Adipocyte (in vitro differentiated cells): ENCODE measurements at regions not wholly inside any gene's neighbourhood (a gene's known extent, or its start where the extent isn't known, plus 50 kb on each side); places are given as distances from the start of the nearest gene placed in this dataset.
A peak's percentile ranks its signal among the peaks of the same experiment; 100 is the strongest.
"Not testable (repeated sequence)": the region's sequence is repeated elsewhere in the genome, so short reads cannot be mapped to it uniquely, and the experiment has no call there.

Source experiments
- DNase-seq: peaks from one replicate; pipeline ENCODE4 v3.0.0-alpha.2; 2015; ENCODE audit warnings: low read depth
- H3K27me3 ChIP-seq: replicated peaks from 2 replicates; pipeline ENCODE4 v1.7.0; 2013; ENCODE audit warnings: mild to moderate bottlenecking, low read length, moderate library complexity; ENCODE audit not compliant: control insufficient read depth, insufficient read depth
- H3K36me3 ChIP-seq: 2 replicates; pipeline ENCODE4 v1.7.0; 2013; ENCODE audit warnings: low read length, mild to moderate bottlenecking, moderate library complexity; ENCODE audit not compliant: control insufficient read depth, insufficient read depth, severe bottlenecking
- H3K4me1 ChIP-seq: 2 replicates; pipeline ENCODE4 v1.7.0; 2013; ENCODE audit warnings: mild to moderate bottlenecking, low read length, moderate library complexity; ENCODE audit not compliant: control insufficient read depth, insufficient read depth
- H3K4me3 ChIP-seq: 2 replicates; pipeline ENCODE4 v1.7.0; 2013; ENCODE audit warnings: mild to moderate bottlenecking, low read length, moderate library complexity
- H3K9ac ChIP-seq: 2 replicates; pipeline ENCODE4 v1.7.0; 2013; ENCODE audit warnings: mild to moderate bottlenecking, low read length, moderate library complexity
- H3K9me3 ChIP-seq: 2 replicates; pipeline ENCODE4 v1.7.0; 2013; ENCODE audit warnings: mild to moderate bottlenecking, low read length, moderate library complexity; ENCODE audit not compliant: control insufficient read depth

DNA sequence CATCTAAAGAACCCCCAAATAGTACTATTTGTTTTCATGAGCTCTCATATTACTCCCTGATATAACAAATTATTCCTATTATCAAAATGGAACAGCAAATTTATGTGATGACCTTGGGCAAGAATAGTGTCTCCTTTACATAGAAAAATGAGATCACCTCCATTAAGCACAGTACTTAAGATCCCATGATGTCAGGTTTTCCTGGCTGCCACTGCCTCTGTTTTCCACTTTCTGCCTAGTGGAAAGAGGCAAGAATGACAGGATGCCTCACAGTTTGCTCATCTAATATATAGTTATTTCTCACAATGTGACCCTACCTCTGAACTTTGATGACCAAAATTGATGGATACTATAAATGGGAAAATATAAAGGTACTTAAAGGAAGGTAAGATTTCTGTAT lies 260.1 kb upstream of the SGK1 start:
- no peak for DNase-seq
- Histone ChIP-seq H3K27me3 (no peaks in the 10 kb centered on the region), H3K9me3 (no peaks in the 10 kb centered on the region), H3K36me3 (no peaks in the 10 kb centered on the region), H3K4me3 (no peak overlapping the region), H3K4me1 (no peaks in the 10 kb centered on the region), H3K9ac (no peak overlapping the region)

DNA sequence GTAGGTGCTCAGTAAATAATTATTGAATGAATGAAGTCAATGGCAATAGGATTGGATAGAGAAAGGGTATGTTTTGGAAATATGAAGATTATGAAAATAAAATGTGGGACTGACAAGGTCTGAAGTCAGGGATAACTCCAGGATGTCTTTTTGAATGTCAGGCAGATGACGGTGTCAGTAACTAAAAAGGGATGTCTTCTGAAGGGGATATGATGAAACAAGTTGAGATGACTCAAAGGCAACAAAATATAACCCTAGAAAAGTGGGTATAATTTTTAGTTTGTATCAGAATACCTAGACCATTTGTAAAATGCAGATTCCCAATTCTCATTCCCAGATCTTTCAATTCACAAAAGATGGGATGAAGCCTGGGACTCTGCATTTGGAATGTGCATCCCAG lies 257.3 kb upstream of the SGK1 start:
- Histone ChIP-seq H3K9ac (no peak overlapping the region), H3K27me3 (no peaks in the 10 kb centered on the region), H3K9me3 (no peaks in the 10 kb centered on the region), H3K4me3 (no peak overlapping the region), H3K36me3 (no peaks in the 10 kb centered on the region), H3K4me1 (no peaks in the 10 kb centered on the region)
- no peak for DNase-seq

DNA sequence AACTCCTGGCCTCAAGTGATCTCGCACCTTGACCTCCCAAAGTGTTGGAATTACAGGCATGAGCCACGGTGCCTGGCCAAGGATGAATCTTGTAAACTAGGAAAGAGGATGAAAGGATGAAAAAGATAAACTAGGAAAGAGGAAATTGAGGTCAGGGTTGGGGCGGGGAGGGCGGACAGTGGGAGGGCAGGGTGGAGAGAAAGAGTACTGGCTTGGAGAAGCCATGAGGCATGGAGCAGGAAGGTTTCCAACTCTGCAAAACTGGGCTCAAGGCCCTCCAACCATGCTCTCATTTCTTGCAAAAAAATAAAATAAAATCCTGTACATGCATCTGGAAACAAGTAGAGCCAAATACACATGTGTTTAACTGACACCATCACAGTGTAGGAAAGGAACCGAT lies 256.6 kb upstream of the SGK1 start:
- Histone ChIP-seq H3K4me3 (no peak overlapping the region), H3K4me1 (no peaks in the 10 kb centered on the region), H3K36me3 (no peaks in the 10 kb centered on the region), H3K9ac (no peak overlapping the region), H3K27me3 (no peaks in the 10 kb centered on the region), H3K9me3 (no peaks in the 10 kb centered on the region)
- no peak for DNase-seq

DNA sequence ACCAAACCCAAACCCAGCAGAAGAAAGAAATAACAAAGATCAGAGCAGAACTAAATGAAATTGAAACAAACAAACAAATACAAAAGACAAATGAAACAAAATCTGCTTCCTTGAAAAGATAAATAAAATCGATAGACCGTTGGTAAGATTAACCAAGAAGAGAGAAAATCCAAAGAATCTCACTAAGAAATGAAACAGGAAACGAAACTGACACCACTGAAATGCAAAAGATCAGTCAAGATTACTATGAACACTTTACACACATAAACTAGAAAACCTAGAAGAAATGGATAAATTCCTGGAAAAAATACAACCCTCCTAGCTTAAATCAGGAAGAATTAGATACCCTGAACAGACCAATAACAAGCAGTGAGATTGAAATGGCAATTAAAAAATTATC lies 252.1 kb upstream of the SGK1 start:
- H3K9ac ChIP-seq, DNase-seq, H3K36me3 ChIP-seq: not testable (repeated sequence)

DNA sequence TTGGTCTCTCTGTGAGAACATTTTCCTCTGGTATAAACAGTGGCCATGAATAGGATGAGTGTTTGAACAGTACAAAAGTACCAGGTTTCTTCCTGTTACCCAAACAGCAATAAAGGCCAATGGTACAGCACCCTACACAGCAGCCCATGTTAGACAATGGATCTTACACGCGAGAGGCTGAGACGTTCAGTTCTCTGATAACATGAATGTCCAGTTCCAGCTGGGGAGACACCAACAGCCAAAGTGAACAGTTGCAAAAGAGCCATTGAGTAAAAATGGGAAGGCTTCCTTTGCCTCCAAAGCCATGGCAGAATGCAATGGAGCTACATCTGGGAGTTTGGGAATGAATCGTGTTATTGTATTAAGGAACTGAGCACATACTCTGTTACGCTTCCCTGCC lies 246.8 kb upstream of the SGK1 start:
- H3K9ac ChIP-seq = no peak overlapping the region
- H3K4me3 ChIP-seq = no peak overlapping the region
- no peak for DNase-seq
- H3K27me3 ChIP-seq = no peaks in the 10 kb centered on the region
- H3K9me3 ChIP-seq = no peaks in the 10 kb centered on the region
- H3K36me3 ChIP-seq = no peaks in the 10 kb centered on the region
- H3K4me1 ChIP-seq = no peaks in the 10 kb centered on the region

More for the DNA sequence above, 252.1 kb upstream of the SGK1 start:
- not testable (repeated sequence) for H3K9me3 ChIP-seq, H3K4me3 ChIP-seq, H3K4me1 ChIP-seq, H3K27me3 ChIP-seq

DNA sequence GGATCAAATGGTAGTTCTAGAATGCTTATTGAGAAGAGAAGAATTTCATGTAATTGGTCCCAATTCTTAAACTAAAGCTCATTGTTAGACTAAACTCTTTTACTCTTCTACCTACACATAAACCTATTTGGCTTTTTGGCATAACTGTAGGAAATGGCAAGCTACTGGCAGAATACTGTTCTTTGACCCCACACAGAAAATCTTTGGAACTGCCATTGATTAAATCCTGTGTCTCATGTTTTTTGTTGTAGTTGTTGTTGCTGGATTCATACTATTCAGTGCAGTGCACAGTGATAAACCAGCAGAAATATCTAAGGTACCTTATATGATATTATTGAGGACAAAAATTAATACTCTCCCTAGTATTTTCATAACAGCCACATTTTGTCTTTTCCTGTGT lies 242.1 kb upstream of the SGK1 start:
- H3K9me3 ChIP-seq = no peaks in the 10 kb centered on the region
- H3K9ac ChIP-seq = no peak overlapping the region
- DNase-seq = no peak

DNA sequence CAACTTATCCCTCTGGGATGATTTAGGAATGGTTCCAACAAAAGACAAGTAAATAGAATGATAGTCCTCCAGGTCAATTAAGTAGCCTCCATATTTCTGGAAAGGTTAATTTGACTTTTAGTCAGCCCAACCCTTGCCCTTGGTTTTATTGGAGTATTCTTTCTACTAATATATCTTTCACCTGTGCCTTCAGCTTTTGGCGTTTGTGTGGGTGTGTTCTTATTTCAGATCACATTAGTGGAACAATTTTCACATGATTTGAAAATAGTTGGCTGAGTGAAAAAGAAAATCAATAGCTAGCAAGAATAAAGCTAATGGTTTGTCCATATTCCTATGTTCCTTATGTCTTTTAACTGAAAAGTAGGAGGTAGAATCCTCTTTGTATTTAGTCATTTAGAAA lies 239.6 kb upstream of the SGK1 start:
- no peak for DNase-seq
- no peaks in the 10 kb centered on the region for H3K36me3 ChIP-seq
- no peak overlapping the region for H3K4me3 ChIP-seq
- no peaks in the 10 kb centered on the region for H3K4me1 ChIP-seq
- no peaks in the 10 kb centered on the region for H3K27me3 ChIP-seq
- H3K9me3 ChIP-seq = no peaks in the 10 kb centered on the region
- H3K9ac ChIP-seq = no peak overlapping the region

More for the DNA sequence above, 242.1 kb upstream of the SGK1 start:
- Histone ChIP-seq H3K4me3 (no peak overlapping the region), H3K36me3 (no peaks in the 10 kb centered on the region), H3K4me1 (no peaks in the 10 kb centered on the region), H3K27me3 (no peaks in the 10 kb centered on the region)

DNA sequence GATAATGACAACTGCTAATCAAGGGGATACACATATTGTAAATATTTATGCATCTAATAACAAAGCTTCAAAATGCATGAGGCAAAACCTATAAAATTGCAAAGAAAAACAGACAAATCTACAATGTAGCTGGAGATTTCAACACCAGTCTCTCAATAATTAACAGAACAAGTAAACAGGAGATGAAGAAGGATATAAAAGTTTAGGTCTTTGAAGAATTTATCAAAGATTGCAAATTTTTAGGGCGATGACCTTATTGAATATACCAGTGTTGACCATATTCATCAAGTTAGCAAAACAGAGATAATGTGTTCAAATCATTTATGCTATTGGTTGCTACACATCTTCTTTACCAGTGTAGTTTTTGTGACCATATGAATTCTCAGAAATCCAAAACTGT lies 237.8 kb upstream of the SGK1 start:
- DNase-seq = no peak
- H3K27me3 ChIP-seq = no peaks in the 10 kb centered on the region
- no peaks in the 10 kb centered on the region for H3K9me3 ChIP-seq

DNA sequence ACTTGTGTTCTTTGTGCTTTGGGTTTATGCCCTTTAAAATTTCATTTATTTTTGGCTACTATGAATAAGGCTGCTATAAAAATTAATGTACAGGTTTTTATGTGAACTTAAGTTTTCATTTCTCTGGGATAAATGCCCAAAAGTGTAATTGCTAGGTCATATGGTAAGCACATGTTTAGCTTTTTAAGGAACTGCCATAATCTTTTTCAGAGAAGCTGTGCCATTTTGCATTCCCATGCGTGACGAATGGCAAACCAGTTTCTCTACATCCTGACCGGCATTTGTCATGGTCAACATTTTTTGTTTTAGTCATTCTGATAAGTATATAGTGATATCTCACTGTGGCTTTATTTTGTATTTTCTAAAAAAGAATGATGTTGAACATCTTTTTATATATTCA lies 236.0 kb upstream of the SGK1 start:
- H3K4me3 ChIP-seq = no peak overlapping the region
- H3K36me3 ChIP-seq = no peaks in the 10 kb centered on the region
- no peaks in the 10 kb centered on the region for H3K27me3 ChIP-seq
- H3K9ac ChIP-seq = no peak overlapping the region
- peaks cover 17% of the 10 kb centered on the region for H3K4me1 ChIP-seq
- no peaks in the 10 kb centered on the region for H3K9me3 ChIP-seq
- peak; percentile 13 for DNase-seq

More for the DNA sequence above, 237.8 kb upstream of the SGK1 start:
- no peaks in the 10 kb centered on the region for H3K36me3 ChIP-seq
- H3K4me1 ChIP-seq = peaks cover 13% of the 10 kb centered on the region
- no peak overlapping the region for H3K9ac ChIP-seq
- no peak overlapping the region for H3K4me3 ChIP-seq

DNA sequence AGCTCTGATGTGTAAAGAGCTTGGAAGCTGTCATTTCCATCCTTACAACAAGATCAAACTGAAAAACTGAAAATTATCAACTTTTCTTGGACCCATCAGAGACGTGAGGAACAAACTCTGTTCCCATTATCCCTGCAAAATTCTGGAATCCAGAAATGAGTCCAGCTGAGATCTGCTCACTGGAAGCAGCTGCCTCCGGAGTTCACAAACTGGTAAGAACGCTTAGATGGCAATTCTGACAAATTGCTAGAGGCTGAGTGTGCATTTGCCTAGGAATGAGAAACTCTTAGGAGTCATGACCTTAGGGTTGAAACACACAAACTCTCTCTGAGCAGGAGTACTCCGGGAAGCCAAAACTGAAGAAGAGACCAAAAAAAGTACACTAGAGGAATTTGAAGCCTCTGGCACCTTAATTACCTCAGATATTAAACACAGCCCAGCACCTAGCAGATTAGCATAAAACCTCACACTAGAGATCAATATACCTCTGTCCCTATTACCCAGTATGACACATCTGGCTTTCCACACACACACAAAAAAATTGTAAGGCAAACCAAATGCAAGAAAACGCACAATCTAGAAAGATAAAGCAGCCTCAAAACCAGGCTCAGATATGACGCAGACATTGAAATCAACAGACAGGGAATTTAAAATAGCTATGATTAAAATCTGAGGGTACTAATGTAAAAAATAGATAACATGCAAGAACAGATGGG lies 233.5 kb upstream of the SGK1 start:
- DNase-seq = peak; percentile 66
- H3K9ac ChIP-seq = peak overlapping the region; percentile 8
- no peaks in the 10 kb centered on the region for H3K9me3 ChIP-seq
- no peaks in the 10 kb centered on the region for H3K36me3 ChIP-seq
- peaks cover 17% of the 10 kb centered on the region for H3K4me1 ChIP-seq
- no peaks in the 10 kb centered on the region for H3K27me3 ChIP-seq
- peak overlapping the region; percentile 49 for H3K4me3 ChIP-seq

DNA sequence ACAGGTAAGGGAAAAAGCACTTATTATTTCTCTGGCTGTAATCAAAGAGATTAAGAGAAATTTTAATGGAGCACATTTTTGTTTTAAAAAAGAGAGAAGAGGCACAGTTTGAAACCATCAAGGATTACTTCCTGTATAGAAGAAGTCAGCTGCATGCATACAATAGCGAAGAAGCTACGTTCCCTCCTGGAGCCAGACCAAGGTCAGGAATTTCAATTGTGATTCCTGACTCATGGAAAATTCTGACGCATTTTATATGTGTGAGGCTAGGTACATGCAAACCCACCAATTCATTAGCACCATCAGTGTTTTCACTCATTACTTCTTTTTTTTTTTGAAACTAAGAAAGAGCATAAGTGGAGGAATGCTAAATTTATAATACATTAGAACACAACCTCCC lies 232.7 kb upstream of the SGK1 start:
- peak overlapping the region; percentile 8 for H3K9ac ChIP-seq
- DNase-seq = peak; percentile 54
- no peaks in the 10 kb centered on the region for H3K27me3 ChIP-seq

DNA sequence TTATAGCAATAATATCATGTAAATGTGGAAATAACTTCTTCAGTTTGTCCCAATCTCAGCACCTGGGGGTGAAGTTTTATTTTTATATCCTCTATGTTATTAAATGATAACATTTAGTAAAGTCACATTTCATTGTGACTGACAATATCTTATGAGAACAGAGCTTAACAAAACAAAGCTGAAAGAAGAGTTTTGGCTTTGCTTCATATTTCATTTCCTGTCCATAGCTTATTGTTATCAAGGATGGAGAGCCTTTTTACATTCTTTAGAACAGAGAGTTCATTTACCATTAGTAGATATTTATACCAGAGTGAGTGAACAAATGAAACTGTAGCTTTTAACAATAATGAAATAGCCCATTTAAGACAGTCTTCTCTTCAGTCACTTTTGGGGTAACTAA lies 231.9 kb upstream of the SGK1 start:
- Histone ChIP-seq H3K36me3 (no peaks in the 10 kb centered on the region), H3K27me3 (no peaks in the 10 kb centered on the region), H3K9ac (no peak overlapping the region), H3K9me3 (no peaks in the 10 kb centered on the region), H3K4me3 (no peak overlapping the region), H3K4me1 (peaks cover 17% of the 10 kb centered on the region)
- peak; percentile 12 for DNase-seq

More for the DNA sequence above, 232.7 kb upstream of the SGK1 start:
- Histone ChIP-seq H3K4me3 (no peak overlapping the region), H3K4me1 (peaks cover 17% of the 10 kb centered on the region), H3K9me3 (no peaks in the 10 kb centered on the region), H3K36me3 (no peaks in the 10 kb centered on the region)
